ENCODE measurements at regions not wholly inside any gene's neighbourhood (a gene's known extent, or its start where the extent isn't known, plus 50 kb on each side); places are given as distances from the start of the nearest gene placed in this dataset.

DNA sequence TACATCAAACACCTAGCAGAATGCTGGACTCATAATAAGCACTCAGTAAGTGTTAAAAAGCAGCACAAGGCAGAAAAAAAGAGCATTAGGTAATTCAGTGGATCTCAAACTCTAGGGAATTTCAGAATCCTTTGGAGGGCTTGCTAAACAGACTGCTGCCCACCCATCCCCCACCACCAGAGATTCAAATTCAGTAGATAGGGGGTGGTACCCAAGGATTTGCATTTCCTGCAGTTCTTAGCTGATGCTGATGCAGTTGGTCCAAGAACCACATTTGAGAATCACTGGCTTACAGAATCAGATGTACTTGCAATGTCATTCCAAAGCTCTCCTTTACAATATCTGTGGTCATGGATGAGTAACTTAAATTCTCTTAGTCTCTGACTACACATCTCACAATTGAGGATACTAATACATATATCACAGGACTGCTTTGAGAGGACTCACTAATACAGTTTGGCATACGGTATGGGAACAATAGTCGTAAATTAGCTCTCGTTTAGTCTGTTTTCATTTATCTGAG, 664.5 kb downstream of the KCNA4 start:
- no peak for TF ChIP-seq SIN3A (IDR thresholded peaks at IDR 0.05; ENCODE audit: low read depth)
- TF ChIP-seq, protein P1, sequence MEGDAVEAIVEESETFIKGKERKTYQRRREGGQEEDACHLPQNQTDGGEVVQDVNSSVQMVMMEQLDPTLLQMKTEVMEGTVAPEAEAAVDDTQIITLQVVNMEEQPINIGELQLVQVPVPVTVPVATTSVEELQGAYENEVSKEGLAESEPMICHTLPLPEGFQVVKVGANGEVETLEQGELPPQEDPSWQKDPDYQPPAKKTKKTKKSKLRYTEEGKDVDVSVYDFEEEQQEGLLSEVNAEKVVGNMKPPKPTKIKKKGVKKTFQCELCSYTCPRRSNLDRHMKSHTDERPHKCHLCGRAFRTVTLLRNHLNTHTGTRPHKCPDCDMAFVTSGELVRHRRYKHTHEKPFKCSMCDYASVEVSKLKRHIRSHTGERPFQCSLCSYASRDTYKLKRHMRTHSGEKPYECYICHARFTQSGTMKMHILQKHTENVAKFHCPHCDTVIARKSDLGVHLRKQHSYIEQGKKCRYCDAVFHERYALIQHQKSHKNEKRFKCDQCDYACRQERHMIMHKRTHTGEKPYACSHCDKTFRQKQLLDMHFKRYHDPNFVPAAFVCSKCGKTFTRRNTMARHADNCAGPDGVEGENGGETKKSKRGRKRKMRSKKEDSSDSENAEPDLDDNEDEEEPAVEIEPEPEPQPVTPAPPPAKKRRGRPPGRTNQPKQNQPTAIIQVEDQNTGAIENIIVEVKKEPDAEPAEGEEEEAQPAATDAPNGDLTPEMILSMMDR (IDR thresholded peaks at IDR 0.05 in 2 of 3, conservative IDR thresholded peaks at IDR 0.05 in 1 of 3; ENCODE audit: borderline replicate concordance in 1 of 3, insufficient read depth in 1 of 3, low read depth in 2 of 3, low read length in 2 of 3): no peak
- no peak for TF ChIP-seq POLR2A (IDR thresholded peaks at IDR 0.05; ENCODE audit: borderline replicate concordance, extremely low read depth, insufficient read depth, insufficient read length)
- no peak for TF ChIP-seq RAD21 (IDR thresholded peaks at IDR 0.05; ENCODE audit: low read depth)
- TF ChIP-seq EZH2 (IDR thresholded peaks at IDR 0.05): no peak
- TF ChIP-seq SP1 (IDR thresholded peaks at IDR 0.05; ENCODE audit: low read depth): no peak
- no peak for TF ChIP-seq POLR2AphosphoS5 (IDR thresholded peaks at IDR 0.05; ENCODE audit: low read depth, low read length)
- no peak for TF ChIP-seq YY1 (IDR thresholded peaks at IDR 0.05; ENCODE audit: extremely low read depth, insufficient replicate concordance, low read depth, low read length)
